GM21423 (cell line): ENCODE measurements at regions not wholly inside any gene's neighbourhood (a gene's known extent, or its start where the extent isn't known, plus 50 kb on each side); places are given as distances from the start of the nearest gene placed in this dataset.
"Not testable (repeated sequence)": the region's sequence is repeated elsewhere in the genome, so short reads cannot be mapped to it uniquely, and the experiment has no call there.

ENCODE experiments used
- ATAC-seq: cut with Tn5 transposase; IDR thresholded peaks from one replicate; pipeline ENCODE4 v1.9.1; 2021; ENCODE audit warnings: mild to moderate bottlenecking, moderate library complexity; ENCODE audit not compliant: unreplicated experiment

DNA sequence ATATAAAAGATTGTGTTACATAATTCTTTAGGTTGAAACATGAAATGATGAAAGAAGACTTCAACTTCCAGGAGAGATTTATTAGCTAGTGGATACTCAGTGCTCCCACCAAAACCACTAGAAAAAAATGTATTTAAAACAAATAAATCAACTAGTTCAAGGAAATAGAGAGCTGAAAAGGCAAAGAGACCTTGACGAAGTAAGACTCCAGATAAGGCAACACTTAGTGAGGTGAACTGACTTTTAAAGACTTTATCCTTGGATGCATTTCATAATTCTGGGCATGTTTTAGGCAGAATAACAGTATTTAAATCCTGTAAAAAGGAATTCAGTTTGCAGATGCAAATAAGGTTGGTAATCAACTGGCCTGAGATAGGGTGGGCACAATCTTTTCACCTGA is 1150.7 kb downstream of the FSCB start:
- ATAC-seq, result no peak

DNA sequence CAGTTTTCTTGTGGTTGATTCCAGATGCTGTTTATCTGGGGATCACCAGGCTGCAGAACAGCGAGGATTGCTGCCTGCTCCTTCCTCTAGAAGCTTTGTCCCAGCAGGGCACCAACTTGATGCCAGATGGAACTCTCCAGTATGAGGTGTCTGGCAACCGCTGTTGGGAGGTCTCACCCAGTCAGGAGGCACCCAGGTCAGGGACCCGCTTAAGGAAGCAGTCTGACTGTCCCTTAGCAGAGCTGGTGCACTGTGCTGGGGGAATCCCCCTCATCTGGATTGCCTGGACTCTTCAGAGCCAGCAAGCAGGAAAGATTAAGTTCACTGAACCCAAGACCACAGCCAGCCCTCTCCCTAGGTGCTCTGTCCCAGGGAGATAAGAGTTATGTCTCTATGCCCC is 1165.2 kb downstream of the FSCB start:
- no peak for ATAC-seq

DNA sequence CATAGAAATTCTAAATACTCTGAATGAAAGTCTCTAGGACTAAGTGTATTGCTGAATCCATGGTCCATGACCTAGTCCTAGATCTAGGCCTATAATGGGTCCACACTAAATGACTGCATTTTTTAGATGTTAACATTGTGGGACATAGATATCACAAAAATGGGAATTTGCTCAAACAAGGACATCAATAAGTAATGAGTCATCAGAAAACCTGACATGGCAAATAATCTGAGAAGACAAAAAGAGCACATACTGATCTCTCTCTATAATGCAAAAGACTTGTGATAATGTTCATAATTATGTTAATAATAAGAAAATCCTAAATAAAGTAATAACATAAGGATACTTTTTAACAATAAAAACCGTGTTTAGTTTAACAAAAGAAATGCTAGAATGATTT is 1168.4 kb downstream of the FSCB start:
- ATAC-seq, result no peak

DNA sequence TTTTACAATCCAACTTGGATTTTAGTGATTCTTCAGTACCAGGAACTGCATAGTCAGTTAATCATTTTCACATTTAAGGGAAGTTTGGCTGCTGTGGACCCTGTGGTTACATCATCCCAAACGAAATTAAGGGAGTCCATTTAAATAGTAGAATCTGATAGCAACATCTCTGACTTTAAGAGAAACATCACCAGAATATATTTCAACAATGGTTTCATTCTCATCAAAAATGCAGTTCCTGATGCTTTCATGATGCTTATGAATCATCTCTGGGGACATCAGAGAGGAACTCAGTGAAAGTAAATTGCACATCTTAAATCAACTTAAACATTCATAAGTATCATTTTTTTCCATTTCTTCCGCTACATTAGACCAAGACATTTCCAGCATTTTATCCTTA is 1170.7 kb downstream of the FSCB start:
- no peak for ATAC-seq

DNA sequence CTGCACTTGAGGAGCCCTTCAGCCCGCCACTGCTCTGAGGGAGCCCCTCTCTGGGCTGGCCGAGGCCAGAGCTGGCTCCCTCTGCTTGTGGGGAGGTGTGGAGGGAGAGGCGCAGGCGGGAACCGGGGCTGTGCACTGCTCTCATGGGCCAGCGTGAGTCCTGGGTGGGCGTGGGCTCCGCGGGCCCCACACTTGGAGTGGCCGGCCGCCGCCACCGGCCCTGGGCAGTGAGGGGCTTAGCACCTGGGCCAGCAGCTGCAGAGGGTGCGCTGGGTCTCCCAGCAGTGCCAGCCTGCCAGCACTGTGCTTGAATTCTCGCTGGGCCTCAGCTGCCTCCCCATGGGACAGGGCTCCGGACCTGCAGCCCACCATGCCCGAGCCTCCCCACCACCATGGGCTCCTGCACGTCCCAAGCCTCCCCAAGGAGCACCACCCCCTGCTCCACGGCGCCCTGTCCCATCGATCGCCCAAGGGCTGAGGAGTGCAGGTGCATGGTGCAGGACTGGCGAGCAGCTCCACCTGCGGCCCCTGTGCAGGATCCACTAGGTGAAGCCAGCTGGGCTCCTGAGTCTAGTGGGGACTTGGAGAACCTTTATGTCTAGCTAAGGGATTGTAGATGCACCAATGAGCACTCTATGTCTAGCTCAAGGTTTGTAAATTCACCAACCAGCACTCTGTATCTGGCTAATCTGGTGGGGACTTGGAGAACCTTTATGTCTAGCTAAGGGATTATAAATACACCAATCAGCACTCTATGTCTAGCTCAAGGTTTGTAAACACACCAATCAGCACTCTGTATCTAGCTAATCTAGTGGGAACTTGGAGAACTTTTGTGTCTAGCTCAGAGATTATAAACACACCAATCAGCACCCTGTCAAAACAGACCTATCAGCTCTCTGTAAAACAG is 1180.3 kb downstream of the FSCB start:
- ATAC-seq, result not testable (repeated sequence)

DNA sequence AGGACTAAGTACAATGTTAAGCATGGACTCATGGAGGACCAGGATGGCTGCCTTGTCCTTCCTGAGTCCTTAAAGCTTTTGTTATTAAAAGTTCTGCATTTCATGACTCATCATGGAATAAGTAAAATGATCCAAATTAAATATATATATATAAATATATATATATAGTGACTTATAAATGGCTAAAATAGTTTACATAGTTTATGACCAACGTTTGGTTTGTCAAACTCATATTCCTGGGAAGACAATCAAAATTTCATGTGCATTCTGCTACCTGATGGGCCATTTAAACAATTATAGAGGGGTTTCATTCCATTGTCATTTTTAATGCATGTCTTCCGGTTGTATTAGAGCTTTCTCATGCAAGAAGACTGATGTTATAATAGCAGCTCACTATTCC is 1190.7 kb downstream of the FSCB start:
- no peak for ATAC-seq

DNA sequence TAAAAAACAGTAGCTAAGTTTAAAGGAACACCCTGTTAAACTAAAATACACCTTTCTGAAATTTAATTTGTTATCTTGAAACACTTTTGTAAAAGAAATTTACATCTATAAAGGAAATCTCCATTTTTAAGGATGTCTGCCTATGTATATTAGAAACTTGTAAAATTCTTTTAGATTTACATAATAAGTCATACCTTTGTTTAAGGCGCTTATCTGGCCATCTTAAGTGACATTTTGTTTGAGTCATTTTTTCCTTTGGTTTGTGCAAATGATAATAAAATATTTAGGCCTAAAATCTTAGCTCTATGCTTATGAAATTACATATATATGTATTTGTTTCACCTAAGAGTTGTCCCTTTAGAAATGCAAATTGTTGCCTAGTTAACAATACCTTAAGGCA is 1193.4 kb downstream of the FSCB start:
- ATAC-seq, result no peak

DNA sequence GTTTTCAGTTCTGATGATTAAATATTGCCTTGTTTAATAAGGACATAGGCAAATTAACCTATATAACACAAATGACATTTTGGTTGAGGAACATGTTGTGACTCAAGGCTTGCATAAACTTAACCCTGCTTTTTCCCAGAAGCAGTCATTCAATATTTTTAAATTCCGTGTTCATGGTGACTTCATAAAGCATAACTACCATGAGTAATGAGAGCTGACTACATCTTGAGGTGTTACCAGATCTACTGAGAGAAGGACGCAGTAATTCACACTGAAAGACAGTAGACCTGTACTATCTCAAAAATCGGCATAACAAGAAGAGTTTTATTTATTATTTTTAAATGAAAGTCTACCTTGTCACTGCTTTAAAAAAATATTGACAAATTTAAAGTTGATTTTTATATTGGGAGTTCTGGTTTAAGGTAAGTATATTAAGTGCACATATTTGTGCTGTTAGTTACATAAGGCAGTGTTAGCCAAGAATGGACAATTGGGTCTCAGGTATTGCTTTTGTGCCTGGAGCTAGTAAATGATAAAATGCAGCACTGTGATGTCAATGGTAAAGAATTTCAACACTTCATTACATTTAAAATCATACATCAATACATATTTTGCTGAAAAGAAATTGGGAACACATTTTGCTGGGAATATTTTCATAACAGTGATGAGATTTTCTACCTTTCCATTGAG is 1198.5 kb downstream of the FSCB start:
- no peak for ATAC-seq

DNA sequence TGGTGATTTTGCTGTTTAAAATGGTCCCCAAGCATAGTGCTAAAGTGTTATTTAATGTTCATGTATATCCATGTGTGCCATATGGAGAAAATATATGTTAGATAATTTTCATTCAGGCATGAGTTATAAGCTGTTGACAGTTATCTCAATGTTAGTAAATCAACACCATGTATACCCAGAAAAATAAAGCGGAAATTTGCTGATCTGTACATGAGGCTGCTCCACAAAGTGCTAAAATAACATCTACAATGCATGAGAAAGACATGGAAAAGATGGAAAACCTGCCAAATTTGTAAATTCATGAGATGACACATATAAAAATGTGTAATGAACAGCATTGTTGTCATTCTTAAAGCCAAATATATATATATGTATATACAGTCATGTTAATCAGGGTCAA is 1199.2 kb downstream of the FSCB start:
- ATAC-seq, result no peak

DNA sequence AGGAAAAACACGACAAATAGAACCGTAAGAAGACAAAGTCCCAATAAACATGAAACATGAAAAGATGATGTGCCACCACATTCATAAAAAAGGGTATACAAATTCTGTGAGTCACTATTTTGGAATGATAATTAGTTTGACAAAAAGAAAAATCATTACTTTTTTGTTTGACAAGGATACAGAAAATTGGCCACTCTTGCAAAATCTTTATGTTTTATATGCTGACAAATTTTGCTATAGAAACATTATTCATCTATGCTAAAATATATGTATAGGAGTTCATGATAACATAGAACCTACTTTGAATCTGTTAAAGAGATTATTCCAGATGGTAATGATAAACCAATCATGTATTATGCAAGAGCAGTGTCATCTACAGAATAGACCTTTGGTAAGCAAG is 1201.0 kb downstream of the FSCB start:
- no peak for ATAC-seq

DNA sequence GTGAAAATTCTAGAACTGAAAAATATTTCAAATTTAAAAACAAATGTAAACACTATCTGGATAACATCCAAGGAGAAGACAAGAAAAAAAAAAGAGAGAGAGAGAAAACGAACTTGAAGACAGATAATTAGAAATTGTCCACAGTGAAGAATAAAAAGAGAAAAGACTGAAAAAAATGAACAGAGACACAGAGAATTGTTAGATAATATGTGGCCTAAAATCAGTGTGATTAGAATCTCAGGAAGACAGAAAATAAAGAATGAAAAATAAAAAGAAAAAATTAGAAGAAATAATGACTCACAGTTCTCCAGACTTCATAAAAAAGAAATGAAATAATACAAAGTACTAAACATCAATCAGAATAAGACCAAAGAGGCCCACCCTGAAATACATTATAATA is 1209.3 kb downstream of the FSCB start:
- no peak for ATAC-seq

DNA sequence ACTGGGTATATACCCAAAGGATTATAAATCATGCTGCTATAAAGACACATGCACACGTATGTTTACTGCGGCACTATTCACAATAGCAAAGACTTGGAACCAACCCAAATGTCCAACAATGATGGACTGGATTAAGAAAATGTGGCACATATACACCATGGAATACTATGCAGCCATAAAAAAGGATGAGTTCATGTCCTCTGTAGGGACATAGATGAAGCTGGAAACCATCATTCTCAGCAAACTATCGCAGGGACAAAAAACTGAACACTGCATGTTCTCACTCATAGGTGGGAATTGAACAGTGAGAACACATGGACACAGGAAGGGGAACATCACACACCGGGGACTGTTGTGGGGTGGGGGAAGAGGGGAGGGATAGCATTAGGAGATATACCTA is 1211.0 kb downstream of the FSCB start:
- ATAC-seq, result not testable (repeated sequence)

DNA sequence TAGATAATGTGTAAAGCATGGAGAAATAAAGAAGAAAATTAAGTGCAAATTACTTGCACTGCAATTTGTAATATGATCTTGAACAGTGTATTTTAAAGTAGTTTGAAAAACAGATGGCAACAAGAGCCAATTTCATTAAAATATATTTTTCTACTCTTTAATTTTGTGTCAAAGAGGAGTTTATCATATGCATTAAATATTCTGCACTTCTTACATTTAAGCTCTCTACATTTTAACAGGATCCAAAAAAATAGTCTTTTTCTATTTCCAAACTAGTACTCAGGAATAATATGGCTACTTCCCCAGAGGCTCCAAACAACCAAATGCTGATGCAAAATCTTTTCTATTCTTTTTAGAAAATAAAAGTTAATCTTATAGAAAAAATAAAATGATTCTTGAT is 1221.5 kb downstream of the FSCB start:
- no peak for ATAC-seq

DNA sequence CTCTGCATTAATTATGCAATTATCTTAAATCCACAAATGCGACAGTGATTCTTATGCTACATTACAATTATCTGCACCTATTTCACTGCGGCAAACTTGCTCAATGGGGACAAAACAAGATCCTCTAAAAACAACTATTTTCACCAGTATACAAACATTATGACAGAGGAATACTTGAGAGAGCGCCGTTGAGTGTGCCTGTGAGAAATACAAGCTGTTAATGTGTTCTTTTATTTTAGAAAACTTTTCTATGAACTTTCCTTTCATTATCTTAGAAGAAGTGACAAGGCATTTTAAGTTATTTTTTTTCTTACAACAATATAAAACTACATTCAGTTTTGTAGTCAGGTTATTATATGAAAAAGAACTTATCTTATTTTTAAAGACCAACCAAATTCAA is 1247.0 kb downstream of the FSCB start:
- ATAC-seq, result no peak

DNA sequence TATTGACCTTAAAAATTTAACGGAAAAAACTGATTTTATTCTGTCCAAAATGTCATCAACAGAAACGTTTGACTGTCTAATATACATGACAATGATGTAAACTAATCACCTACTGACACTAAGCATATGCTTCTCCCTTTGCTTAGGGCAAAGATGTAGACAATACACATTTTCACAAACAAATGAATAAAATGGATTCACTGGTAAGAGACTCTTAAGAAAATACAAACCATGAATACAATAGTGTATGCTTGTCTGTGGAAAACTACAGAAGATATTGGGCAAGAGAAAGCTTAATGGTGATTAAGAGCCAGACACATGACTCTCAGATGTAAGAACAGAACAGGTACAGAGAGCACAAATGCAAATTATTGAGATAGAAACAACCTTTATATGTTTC is 1248.7 kb downstream of the FSCB start:
- ATAC-seq, result no peak

DNA sequence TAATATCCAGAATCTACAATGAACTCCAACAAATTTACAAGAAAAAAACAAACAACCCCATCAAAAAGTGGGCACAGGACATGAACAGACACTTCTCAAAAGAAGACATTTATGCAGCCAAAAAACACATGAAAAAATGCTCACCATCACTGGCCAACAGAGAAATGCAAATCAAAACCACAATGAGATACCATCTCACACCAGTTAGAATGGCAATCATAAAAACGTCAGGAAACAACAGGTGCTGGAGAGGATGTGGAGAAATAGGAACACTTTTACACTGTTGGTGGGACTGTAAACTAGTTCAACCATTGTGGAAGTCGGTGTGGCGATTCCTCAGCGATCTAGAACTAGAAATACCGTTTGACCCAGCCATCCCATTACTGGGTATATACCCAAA is 1250.1 kb downstream of the FSCB start:
- not testable (repeated sequence) for ATAC-seq

DNA sequence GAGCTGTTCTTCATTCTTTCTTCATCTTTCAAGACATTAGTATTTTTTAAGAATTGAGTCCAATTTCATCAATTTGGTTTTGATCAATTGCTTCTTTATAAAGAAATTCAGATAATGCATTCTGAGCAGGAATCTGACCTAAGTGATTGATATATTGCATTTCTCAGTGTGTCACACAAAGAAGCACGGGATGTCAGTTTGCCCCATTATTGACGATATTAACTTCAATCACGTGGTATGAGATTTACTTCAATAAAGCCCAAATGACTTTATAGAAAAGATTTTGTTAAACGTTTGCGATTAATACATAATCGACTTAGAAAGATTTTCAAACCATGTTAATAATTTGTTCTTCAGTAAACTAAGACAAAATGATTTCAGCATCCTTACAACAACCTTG is 1254.2 kb downstream of the FSCB start:
- no peak for ATAC-seq

DNA sequence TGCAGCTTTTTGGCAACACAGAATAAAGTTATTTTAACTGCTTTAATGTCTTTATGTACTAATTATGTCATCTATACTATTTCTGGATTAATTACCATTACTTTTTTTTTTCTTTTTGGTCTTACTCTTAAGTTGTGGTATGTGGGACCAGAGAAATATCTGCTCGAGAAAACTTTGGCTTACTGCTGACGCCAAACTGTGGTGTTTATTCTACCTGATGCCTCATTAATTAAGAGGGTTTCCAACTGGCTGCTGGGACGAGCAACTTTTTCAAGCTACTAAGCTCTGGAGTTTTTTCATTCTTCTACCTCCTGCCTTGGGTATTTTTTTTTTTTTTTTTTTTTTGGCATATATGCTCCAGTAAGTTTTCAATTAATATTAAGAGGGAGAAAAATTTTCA is 1257.5 kb downstream of the FSCB start:
- no peak for ATAC-seq

DNA sequence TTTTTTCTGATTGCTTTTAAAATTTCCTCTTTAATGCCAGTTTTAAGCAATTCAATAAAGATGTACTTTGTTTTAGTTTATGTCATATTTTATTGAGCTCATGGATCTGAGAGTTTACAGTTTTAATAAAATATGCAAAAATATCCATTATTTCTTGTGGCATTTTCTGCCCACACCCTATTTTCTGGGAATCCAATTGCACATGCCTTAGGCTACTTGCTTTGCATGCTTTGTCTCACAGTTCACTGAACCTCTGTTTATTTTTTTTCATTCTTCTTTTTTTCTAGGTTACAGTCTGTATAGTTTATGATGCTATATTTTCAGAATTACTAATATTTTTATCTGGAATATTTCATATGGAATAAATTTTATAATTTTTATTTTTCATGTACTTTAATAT is 1258.0 kb downstream of the FSCB start:
- no peak for ATAC-seq

DNA sequence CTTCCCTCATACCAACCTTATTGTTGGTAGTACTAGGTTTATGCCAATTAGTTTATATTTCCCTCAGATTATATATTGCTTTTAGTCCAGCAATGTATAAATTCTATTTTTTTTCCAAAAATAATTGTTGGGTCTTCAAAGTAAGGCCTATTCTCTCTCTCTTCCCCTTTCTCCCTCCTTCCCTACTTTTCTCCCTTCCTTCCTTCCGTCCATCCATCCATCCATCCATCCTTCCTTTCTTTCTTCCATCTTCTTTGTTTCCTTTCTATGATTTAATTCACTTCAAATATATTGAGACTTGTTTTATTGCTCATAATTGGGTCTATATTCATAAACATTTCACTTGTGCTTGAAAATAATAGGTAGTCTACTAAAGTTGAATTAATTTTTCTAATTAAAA is 1259.2 kb downstream of the FSCB start:
- no peak for ATAC-seq

DNA sequence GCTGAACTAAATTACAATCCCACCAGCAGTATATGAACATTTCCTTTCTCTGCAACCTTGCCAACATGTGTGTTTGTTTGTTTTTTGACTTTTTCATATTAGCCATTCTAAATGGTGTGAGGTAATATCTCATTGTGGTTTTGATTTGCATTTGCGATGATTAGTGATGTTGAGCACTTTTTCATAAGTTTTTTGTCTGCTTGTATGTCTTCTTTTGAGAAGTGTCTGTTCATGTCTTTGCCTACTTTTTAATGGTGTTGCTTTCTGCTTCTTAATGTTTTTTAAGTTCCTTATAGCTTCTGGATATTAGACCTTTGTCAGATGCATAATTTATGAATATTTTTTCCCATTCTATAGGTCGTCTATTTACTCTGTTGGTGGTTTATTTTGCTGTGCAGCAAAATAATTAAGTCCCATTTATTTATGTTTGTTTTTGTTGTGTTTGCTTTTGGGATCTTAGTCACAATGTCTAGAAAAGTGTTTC is 1262.9 kb downstream of the FSCB start:
- ATAC-seq, result no peak

DNA sequence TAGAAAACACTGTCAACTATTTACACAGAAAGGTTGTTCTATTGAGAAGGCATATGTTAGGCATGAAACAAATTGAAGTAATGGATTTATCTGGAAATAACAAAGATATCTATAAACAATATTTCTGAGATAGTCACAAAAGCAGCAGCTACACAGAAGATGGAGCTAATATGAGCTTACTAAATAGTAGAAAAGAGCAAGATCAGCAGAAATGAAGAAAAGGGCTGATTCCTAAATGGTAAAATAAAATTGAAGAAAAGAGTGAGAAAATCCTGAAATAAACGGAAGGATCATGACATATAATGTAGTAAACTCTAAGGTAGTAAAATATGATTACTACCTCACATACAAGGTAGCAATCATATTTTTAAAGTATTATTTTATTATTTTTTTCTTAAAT is 1263.9 kb downstream of the FSCB start:
- no peak for ATAC-seq
